GM12873 (cell line): ENCODE measurements at regions not wholly inside any gene's neighbourhood (a gene's known extent, or its start where the extent isn't known, plus 50 kb on each side); places are given as distances from the start of the nearest gene placed in this dataset.

Experiments
- CTCF ChIP-seq: IDR thresholded peaks from 2 replicates; pipeline ENCODE4 v1.5.1; 2012; ENCODE audit warnings: low read depth, mild to moderate bottlenecking, moderate library complexity, low read length, control low read depth; ENCODE audit not compliant: insufficient read depth; ENCODE audit errors: missing control alignments

DNA sequence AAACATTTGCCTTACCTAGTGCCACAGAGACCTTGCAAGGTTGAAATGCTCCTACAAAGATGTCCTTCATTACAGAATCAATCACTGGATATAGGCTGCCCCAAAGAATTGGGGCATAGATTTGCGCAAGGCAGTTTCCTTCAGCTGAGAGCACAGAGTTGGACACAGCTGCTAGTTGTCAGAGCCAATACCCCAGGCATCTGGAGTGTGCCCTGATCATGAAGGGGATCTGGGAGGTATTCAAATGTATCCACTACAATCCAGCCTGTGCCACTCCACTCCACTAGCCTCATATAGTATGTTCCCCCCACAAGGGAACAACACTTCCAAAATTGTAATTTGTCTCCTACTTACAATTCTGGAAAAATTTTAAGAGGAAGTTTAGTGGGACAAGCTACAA lies 62.3 kb upstream of the ITPRID2 start:
- TF ChIP-seq CTCF: no peak

- no peak for TF ChIP-seq CTCF
Measured at GRCh38 chr2:181832015-181832414, 59.5 kb upstream of the ITPRID2 start.

- TF ChIP-seq CTCF: no peak
Measured at GRCh38 chr2:181836583-181836982, 54.9 kb upstream of the ITPRID2 start.

DNA sequence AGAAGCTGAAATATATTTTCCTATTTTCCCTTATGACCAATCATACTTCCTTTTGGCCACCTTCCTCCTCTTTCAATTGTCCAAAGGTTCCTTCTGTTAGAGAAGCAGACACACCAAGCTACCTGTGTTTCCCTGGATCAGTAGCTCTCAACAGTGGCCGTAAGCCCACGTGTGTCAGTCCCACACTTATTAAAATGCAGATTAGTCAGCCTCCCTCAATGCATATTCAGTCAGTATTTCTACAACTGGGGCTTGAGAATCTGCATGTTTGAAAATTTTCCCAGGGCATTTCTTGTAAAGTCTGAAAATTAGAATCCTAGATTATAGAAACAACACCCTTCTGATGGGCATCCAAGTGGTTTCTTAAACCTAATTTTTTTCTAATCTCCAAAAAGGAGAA lies 54.0 kb upstream of the ITPRID2 start:
- no peak for TF ChIP-seq CTCF

GRCh38 chr2:181839811-181840210 lies 51.7 kb upstream of the ITPRID2 start:
- no peak for TF ChIP-seq CTCF

GRCh38 chr2:181841079-181841478 lies 50.5 kb upstream of the ITPRID2 start:
- TF ChIP-seq CTCF: no peak
